ENCODE measurements at regions not wholly inside any gene's neighbourhood (a gene's known extent, or its start where the extent isn't known, plus 50 kb on each side); places are given as distances from the start of the nearest gene placed in this dataset.

DNA sequence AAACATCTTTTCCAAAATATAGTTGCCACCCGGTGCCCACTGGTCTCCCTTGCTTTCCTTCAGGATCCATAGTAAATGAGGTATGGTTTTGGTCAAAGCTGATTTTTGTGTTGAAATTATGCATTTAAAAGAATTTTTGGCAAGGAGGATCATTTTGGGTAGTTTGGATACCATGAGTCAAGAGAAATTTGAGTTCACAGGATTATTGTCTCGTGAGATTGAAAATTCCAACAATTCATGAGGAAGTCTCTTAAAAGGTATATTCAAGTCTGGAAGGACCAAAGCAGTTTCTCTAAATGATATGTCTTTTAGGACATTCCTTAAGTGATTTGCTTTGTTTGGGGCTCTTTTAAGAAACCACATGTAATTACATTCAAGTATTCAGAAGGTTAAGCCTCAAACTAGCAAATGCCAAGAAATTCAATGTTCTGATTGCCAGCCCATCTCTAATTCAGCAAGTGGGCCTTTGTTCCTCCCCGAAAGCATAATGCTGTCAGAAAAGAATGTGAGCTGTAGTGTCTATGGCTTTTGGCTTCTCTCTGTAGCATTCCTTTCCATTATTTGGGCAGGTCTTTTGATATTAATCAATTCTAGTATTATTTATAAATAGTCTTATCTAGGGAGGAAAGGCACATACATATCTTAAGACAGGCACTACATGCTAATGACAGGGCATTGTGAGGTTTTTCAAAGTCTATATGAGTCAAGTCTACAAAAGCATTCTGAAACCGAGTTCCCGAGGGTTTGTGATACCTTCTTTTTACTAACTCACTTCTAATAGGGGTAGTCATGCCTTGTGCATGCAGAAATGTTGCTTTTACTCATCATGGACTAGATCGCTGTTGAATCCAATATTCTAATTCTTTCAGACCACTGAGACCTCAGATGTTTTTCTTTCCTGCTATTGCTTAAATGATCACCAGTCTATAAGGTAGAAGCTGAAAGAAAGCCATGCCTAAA lies 453.9 kb downstream of the ENC1 start:
- TF ChIP-seq, protein P1, sequence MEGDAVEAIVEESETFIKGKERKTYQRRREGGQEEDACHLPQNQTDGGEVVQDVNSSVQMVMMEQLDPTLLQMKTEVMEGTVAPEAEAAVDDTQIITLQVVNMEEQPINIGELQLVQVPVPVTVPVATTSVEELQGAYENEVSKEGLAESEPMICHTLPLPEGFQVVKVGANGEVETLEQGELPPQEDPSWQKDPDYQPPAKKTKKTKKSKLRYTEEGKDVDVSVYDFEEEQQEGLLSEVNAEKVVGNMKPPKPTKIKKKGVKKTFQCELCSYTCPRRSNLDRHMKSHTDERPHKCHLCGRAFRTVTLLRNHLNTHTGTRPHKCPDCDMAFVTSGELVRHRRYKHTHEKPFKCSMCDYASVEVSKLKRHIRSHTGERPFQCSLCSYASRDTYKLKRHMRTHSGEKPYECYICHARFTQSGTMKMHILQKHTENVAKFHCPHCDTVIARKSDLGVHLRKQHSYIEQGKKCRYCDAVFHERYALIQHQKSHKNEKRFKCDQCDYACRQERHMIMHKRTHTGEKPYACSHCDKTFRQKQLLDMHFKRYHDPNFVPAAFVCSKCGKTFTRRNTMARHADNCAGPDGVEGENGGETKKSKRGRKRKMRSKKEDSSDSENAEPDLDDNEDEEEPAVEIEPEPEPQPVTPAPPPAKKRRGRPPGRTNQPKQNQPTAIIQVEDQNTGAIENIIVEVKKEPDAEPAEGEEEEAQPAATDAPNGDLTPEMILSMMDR (IDR thresholded peaks at IDR 0.05): no peak
- H3K9me3 ChIP-seq: no peaks in the 10 kb centered on the region
- H3K4me1 ChIP-seq (ENCODE audit: low read depth): no peaks in the 10 kb centered on the region
- DNase-seq: no peak
- intact Hi-C loops (cut with DNase I, micrococcal nuclease): no loop called here
- no peak overlapping the region for H3K4me3 ChIP-seq
- no peaks in the 10 kb centered on the region for H3K36me3 ChIP-seq (ENCODE audit: low read depth)
- ATAC-seq: no peak

DNA sequence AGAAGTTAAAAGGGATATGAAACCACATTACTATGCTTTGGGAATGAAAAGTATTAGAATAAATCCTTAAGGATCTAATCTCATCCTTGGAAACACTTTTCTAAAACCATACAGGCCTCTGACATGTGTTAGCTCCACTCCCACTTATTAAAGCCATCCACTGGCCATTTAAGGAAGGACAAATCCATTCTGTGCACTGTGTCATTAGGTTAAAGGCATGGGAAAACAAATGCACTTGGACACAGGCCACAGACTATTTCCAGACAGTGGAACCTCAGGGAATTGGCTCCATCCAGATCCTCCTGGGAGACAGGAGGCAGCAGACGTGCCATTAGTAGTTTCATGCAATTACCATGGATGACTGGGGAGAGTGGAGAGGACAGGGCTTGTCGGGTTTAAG lies 454.9 kb downstream of the ENC1 start:
- DNase-seq: no peak

DNA sequence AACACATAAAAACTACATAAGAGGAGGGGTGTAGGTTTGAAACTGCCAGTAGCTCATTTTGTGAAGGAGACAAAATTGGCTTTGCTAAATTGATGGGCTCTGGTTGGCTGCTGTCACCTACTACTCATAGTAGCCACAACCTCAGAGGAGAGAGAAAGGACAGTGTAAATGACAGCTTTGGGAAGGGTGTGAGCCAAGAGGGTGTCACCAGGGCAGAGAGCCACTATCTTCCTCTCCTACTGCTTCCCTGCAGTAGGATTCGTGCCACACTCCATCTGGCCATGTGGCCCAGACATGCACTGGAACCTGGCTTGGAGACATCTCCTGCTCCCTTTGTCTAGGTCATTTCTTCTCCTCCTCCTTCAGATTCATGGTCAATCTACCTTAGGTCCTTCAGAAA lies 455.9 kb downstream of the ENC1 start:
- Histone ChIP-seq H3K4me3 (no peak overlapping the region), H3K4me1 (ENCODE audit: low read depth) (no peaks in the 10 kb centered on the region), H3K36me3 (ENCODE audit: low read depth) (no peaks in the 10 kb centered on the region), H3K9me3 (no peaks in the 10 kb centered on the region)
- intact Hi-C loops (cut with DNase I, micrococcal nuclease): no loop called here
- ATAC-seq (no peak), DNase-seq (no peak)
- TF ChIP-seq, protein P1 (IDR thresholded peaks at IDR 0.05): no peak

More for the DNA sequence above, 454.9 kb downstream of the ENC1 start:
- Histone ChIP-seq H3K9me3 (no peaks in the 10 kb centered on the region), H3K36me3 (ENCODE audit: low read depth) (no peaks in the 10 kb centered on the region), H3K4me3 (no peak overlapping the region), H3K4me1 (ENCODE audit: low read depth) (no peaks in the 10 kb centered on the region)
- intact Hi-C loops (cut with DNase I, micrococcal nuclease): no loop called here
- TF ChIP-seq, protein P1 (IDR thresholded peaks at IDR 0.05): no peak
- no peak for ATAC-seq

DNA sequence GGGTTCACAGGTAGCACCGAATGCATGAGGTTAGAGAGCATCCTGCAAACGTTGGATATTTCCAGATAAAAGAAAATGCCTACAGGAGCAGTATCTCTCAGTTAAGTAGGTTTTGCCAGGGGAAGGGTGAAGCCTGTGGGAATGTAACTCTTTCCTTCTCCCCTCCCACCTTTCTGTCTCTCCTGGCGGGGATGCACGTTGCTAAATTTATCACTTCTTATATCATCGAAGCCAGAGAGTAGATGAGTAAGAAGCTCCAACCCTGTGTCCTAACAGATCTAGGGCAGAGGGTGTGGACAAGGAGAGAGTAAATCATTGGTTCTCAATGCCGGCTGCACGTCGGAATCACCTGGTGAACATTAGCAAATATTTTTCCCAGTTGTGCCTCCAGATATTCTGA lies 457.5 kb downstream of the ENC1 start:
- TF ChIP-seq, protein P1 (IDR thresholded peaks at IDR 0.05): no peak
- DNase-seq: no peak

DNA sequence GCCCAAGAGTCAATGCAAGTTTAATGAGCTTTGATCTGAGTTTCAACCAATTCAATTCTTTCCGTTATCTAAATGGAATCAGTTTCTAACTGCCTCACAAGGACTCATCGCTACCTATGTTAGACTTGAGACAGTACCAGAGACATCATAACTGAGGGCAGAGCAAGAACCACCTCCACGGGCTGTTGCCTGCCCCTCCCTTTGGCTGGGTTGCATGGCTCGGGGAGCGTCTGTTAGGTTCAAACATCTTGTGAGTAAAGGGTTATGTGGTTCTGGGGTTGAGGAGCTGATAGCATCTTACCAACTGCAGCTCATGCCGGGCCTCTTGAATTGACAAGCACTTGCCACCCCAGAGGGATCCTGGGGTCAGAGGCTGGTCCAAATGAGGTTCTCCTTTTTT lies 457.9 kb downstream of the ENC1 start:
- ATAC-seq (no peak), DNase-seq (no peak)
- H3K9me3 ChIP-seq: no peaks in the 10 kb centered on the region
- intact Hi-C loops (cut with DNase I, micrococcal nuclease): no loop called here
- TF ChIP-seq, protein P1 (IDR thresholded peaks at IDR 0.05): no peak
- H3K4me1 ChIP-seq (ENCODE audit: low read depth): no peaks in the 10 kb centered on the region
- no peak overlapping the region for H3K4me3 ChIP-seq
- no peaks in the 10 kb centered on the region for H3K36me3 ChIP-seq (ENCODE audit: low read depth)

More for the DNA sequence above, 457.5 kb downstream of the ENC1 start:
- Histone ChIP-seq H3K4me3 (no peak overlapping the region), H3K4me1 (ENCODE audit: low read depth) (no peaks in the 10 kb centered on the region), H3K9me3 (no peaks in the 10 kb centered on the region), H3K36me3 (ENCODE audit: low read depth) (no peaks in the 10 kb centered on the region)
- intact Hi-C loops (cut with DNase I, micrococcal nuclease): no loop called here
- no peak for ATAC-seq
